GM18858 (cell line): ENCODE measurements at regions not wholly inside any gene's neighbourhood (a gene's known extent, or its start where the extent isn't known, plus 50 kb on each side); places are given as distances from the start of the nearest gene placed in this dataset.
A peak's percentile ranks its signal among the peaks of the same experiment; 100 is the strongest.

ENCODE experiments used
- ATAC-seq: cut with Tn5 transposase; IDR thresholded peaks from one replicate; pipeline ENCODE4 v1.9.1; 2021; ENCODE audit not compliant: unreplicated experiment

DNA sequence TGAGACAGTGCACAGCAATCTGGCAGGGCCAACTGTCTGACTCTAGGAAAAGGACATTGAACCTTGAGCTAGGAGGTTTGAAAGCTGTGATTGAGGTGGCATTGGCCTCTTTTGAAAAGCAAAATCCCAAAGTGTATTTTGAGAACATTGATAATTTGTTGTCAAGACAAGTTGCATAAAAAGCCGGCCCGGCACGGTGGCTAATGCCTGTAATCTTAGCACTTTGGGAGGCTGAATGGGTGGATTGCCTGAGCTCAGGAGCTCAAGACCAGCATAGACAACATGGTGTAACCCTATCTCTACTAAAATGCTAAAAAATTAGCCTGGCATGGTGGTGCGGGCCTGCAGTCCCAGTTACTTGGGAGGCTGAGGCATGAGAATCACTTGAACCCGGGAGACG, 331.6 kb downstream of the DUSP6 start:
- no peak for ATAC-seq

GRCh38 chr12:89020121-89020480, 332.2 kb downstream of the DUSP6 start:
- ATAC-seq: no peak

- ATAC-seq: peak; percentile 95
These were observed 332.7 kb downstream of the DUSP6 start for GRCh38 chr12:89019439-89020120.

DNA sequence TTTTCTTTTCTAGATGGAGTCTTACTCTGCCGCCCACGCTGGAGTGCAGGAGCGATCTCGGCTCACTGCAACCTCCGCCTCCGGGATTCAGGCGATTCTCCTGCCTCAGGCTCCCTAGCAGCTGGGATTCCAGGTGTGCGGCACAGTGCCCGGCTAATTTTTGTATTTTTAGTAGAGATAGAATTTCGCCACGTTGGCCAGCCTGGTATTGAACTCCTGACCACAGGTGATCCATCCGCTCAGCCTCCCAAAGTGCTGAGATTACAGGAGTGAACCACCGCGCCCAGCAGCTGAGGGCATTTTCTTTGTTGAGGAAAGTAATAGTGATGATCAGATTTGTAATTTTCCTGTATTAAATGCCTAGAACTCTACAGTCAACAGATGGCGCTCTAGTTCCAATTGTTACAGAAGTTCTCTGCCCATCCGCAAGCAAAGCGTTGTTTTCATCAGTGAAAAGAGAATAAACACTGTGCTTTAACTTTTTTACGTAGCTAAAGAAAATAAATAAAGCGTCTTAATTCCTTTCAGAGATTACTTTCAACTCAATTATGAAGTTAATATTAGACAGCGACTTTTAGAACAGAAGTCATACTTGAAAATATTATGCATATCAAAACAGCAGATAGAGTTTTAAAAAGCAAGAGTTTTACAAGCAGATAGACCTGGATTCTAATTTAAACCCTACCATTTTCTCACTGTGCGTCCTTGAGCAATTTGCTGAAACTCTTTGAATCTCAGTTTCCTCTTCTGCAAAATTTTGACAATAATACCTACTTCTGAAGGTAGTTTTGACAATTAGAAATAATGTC, 335.1 kb downstream of the DUSP6 start:
- peak; percentile 53 for ATAC-seq

DNA sequence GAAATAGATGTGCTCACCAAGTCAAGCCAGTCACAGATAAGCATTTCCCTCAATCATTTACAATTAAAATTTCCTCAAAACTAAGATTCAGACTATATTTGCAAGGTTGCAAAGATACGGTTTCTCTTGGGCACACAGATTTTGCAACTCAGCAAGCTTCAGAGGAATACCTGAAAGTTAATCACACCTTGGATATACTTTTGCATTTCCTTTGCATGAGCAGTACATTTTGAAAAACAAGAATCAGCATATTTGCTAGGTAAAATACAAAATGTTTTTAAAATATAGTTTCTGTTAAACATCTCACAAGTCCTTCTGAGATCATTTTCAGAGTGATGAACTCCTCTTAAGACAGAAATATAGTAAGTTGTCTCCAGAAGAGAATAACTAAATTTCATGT, 336.9 kb downstream of the DUSP6 start:
- ATAC-seq: no peak

DNA sequence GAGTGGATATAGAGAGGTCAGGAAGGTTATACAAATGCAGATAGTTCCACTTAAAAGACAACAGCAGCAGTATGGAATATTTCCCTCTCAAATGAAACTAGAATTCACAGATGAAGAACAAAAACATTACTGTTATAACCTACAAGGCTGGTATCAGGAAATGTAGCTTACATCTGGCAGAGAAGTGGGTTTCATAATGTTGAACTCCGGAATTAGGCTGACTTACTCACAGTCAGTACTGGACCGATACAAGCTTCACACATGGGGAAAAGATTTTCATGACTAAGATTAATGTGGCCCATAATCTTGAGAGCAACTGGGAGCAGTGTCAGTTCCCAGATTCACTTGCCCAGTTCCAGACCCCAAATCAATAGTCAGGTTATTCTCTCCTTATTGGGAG, 353.9 kb downstream of the DUSP6 start:
- ATAC-seq: no peak

GRCh38 chr12:88996200-88996788, 356.0 kb downstream of the DUSP6 start:
- no peak for ATAC-seq

- no peak for ATAC-seq
These were observed 357.3 kb downstream of the DUSP6 start for GRCh38 chr12:88994971-88995370.

GRCh38 chr12:88994537-88994936, 357.8 kb downstream of the DUSP6 start:
- no peak for ATAC-seq

DNA sequence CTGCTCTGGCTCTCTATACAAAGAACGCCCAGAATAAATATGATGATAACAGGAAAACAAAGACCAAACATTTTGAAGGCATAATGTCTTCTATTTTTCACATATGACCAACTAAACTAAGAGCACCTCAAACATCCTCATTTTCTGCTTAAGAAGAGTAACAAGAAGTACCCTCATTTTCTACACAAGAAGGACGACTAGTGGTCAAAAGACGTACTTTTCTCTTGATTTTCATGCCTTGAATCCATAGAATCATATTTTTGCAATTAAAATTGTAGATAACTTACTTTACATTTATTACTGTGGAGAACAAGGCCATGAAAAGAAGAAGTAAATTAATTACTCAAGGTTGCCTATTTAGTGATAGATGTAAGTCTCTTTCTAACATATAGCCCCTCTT, 358.6 kb downstream of the DUSP6 start:
- no peak for ATAC-seq

- no peak for ATAC-seq
These were observed 366.2 kb downstream of the DUSP6 start for GRCh38 chr12:88986056-88986455.

- no peak for ATAC-seq
These were observed 366.7 kb downstream of the DUSP6 start for GRCh38 chr12:88985631-88986030.

- no peak for ATAC-seq
These were observed 367.3 kb downstream of the DUSP6 start for GRCh38 chr12:88985011-88985410.

GRCh38 chr12:88982694-88983093, 369.6 kb downstream of the DUSP6 start:
- ATAC-seq: no peak

GRCh38 chr12:88977115-88977514, 375.2 kb downstream of the DUSP6 start:
- no peak for ATAC-seq

GRCh38 chr12:88973998-88974397, 378.3 kb downstream of the DUSP6 start:
- no peak for ATAC-seq

GRCh38 chr12:88970740-88971139, 381.6 kb downstream of the DUSP6 start:
- ATAC-seq: no peak

- no peak for ATAC-seq
These were observed 383.2 kb downstream of the DUSP6 start for GRCh38 chr12:88969127-88969526.

DNA sequence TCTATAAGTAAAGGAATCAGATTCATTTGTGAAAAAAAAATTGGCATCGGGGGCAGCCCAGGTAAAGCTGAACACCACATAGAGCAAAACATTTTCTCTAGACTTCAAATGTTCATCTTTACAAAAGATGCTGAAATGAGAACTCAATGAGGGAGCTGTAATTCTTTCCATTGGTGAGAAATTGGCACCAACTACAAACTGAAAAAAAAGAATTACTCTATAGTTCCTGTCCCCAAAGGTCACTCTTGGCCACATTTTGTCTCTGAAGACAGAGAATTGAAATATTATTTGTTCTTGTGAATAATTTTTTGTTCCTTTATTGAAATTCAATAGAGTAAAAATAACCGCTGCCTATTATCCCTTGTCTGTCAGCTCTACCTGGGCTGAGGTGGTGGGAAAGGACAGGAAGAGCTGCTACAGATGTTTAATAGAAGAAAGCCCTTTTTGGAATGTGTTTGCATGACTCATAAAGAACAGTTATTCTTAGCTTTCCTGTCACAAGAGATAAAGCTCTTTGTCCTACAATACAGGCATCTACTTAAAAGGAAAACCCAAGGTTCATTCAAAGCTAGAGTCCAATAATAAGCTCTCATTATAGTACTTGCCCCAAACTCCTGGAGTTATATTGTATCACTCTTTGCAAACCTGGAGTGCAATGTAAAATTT, 380.1 kb upstream of the KITLG start:
- no peak for ATAC-seq

GRCh38 chr12:88958946-88959345, 378.7 kb upstream of the KITLG start:
- ATAC-seq: no peak

DNA sequence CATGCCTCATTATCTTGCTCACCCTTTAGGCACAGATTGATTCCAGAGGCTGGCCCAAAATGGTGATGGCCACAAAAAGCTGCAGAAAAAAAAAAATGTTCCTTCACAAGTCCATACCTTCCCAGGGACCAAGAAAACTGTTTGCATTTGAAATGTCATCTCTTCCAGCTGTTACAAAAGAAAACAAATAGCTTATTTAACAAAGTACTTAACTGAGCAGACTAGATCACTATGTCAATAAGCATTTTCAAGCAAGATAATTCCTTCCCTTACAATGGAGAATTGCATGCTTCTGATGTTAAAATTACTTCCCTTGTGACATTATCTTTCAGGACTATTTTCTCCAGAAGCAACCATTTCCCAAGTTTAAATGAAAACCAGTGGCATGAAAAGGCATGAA, 377.9 kb upstream of the KITLG start:
- ATAC-seq: no peak

DNA sequence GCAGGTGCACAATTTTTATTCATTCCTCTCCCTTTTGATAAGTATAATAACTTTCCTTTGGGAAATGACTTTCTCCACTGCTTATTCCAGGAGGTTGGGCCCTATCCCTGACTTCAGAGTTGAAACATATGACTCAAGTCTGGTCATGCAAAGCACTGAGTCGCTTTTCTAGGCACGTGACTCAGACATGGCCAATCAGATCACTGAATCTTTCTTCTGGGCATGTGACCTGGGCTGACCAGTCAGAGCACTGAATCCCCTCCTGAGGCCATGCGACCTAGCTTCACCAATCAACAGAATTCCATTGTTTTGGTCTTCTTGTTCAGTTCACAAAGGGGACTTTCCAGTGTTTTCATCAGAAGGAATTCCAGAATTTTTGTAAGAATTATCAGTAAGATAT, 377.1 kb upstream of the KITLG start:
- ATAC-seq: no peak
